HG02938 (cell line): ENCODE measurements at regions not wholly inside any gene's neighbourhood (a gene's known extent, or its start where the extent isn't known, plus 50 kb on each side); places are given as distances from the start of the nearest gene placed in this dataset.
"Not testable (repeated sequence)": the region's sequence is repeated elsewhere in the genome, so short reads cannot be mapped to it uniquely, and the experiment has no call there.

ENCODE experiments used
- ATAC-seq: cut with Tn5 transposase; IDR thresholded peaks from one replicate; pipeline ENCODE4 v1.9.1; 2021; ENCODE audit warnings: mild to moderate bottlenecking, moderate library complexity; ENCODE audit not compliant: unreplicated experiment

- no peak for ATAC-seq
Measured at GRCh38 chr9:30773427-30773826, 1611.0 kb upstream of the ACO1 start.

- ATAC-seq, result no peak
Measured at GRCh38 chr9:30774326-30774725, 1610.1 kb upstream of the ACO1 start.

GRCh38 chr9:30775236-30775635 lies 1609.2 kb upstream of the ACO1 start:
- no peak for ATAC-seq

GRCh38 chr9:30796764-30797163 lies 1587.7 kb upstream of the ACO1 start:
- ATAC-seq, result no peak

- no peak for ATAC-seq
Measured at GRCh38 chr9:30799527-30800101, 1584.8 kb upstream of the ACO1 start.

GRCh38 chr9:30800421-30800820 lies 1584.0 kb upstream of the ACO1 start:
- ATAC-seq, result no peak

- no peak for ATAC-seq
Measured at GRCh38 chr9:30812821-30813220, 1571.6 kb upstream of the ACO1 start.

GRCh38 chr9:30815585-30815984 lies 1568.9 kb upstream of the ACO1 start:
- ATAC-seq, result no peak

- no peak for ATAC-seq
Measured at GRCh38 chr9:30845136-30845535, 1539.3 kb upstream of the ACO1 start.

- no peak for ATAC-seq
Measured at GRCh38 chr9:30846651-30847050, 1537.8 kb upstream of the ACO1 start.

- no peak for ATAC-seq
Measured at GRCh38 chr9:30851600-30851999, 1532.8 kb upstream of the ACO1 start.

GRCh38 chr9:30900706-30901105 lies 1483.7 kb upstream of the ACO1 start:
- ATAC-seq, result no peak

- no peak for ATAC-seq
Measured at GRCh38 chr9:30913331-30913730, 1471.1 kb upstream of the ACO1 start.

- ATAC-seq, result no peak
Measured at GRCh38 chr9:30915451-30915850, 1469.0 kb upstream of the ACO1 start.

GRCh38 chr9:30925126-30925525 lies 1459.3 kb upstream of the ACO1 start:
- ATAC-seq, result no peak

GRCh38 chr9:30925635-30926034 lies 1458.8 kb upstream of the ACO1 start:
- no peak for ATAC-seq

- ATAC-seq, result no peak
Measured at GRCh38 chr9:30928045-30928444, 1456.4 kb upstream of the ACO1 start.

GRCh38 chr9:30932226-30932625 lies 1452.2 kb upstream of the ACO1 start:
- ATAC-seq, result no peak

GRCh38 chr9:30935730-30936129 lies 1448.7 kb upstream of the ACO1 start:
- no peak for ATAC-seq

- no peak for ATAC-seq
Measured at GRCh38 chr9:30937106-30937505, 1447.3 kb upstream of the ACO1 start.

- not testable (repeated sequence) for ATAC-seq
Measured at GRCh38 chr9:30942852-30943251, 1441.6 kb upstream of the ACO1 start.

- no peak for ATAC-seq
Measured at GRCh38 chr9:30943446-30944224, 1440.8 kb upstream of the ACO1 start.

GRCh38 chr9:30944225-30944569 lies 1440.2 kb upstream of the ACO1 start:
- no peak for ATAC-seq
